Mesendoderm (in vitro differentiated cells): ENCODE measurements at regions not wholly inside any gene's neighbourhood (a gene's known extent, or its start where the extent isn't known, plus 50 kb on each side); places are given as distances from the start of the nearest gene placed in this dataset.

Experiments
- DNase-seq: peaks from one replicate; pipeline ENCODE4 v3.0.0; 2013
- H2AK5ac ChIP-seq: 2 replicates; pipeline ENCODE4 v1.6.1; 2013; ENCODE audit warnings: low read length, inconsistent platforms
- H2BK120ac ChIP-seq: 2 replicates; pipeline ENCODE4 v1.6.1; 2013; ENCODE audit warnings: low read depth, mild to moderate bottlenecking, low read length, moderate library complexity, mixed read lengths
- H2BK15ac ChIP-seq: replicated peaks from 2 replicates; pipeline ENCODE4 v1.6.1; 2013; ENCODE audit warnings: low read depth, mild to moderate bottlenecking, moderate library complexity
- H2BK5ac ChIP-seq: 2 replicates; pipeline ENCODE4 v1.6.1; 2013; ENCODE audit warnings: low read length, inconsistent platforms
- H3K18ac ChIP-seq: 2 replicates; pipeline ENCODE4 v1.6.1; 2013; ENCODE audit warnings: mild to moderate bottlenecking, low read length, mixed read lengths
- H3K23ac ChIP-seq: one replicate; pipeline ENCODE4 v1.6.1; 2013; ENCODE audit warnings: low read length
- H3K27ac ChIP-seq: 2 replicates; pipeline ENCODE4 v1.5.1; 2013; ENCODE audit warnings: low read depth, mild to moderate bottlenecking, inconsistent platforms, low read length, moderate library complexity
- H3K27me3 ChIP-seq: 2 replicates; pipeline ENCODE4 v1.6.1; 2013; ENCODE audit warnings: low read length, control low read depth, mild to moderate bottlenecking, inconsistent platforms; ENCODE audit not compliant: insufficient read depth, poor library complexity
- H3K36me3 ChIP-seq: 2 replicates; pipeline ENCODE4 v1.6.1; 2013; ENCODE audit warnings: low read length, inconsistent platforms; ENCODE audit not compliant: control insufficient read depth, insufficient read depth
- H3K4ac ChIP-seq: one replicate; pipeline ENCODE4 v1.6.1; 2013; ENCODE audit warnings: low read depth, mild to moderate bottlenecking, low read length, moderate library complexity
- H3K4me1 ChIP-seq: 2 replicates; pipeline ENCODE4 v1.6.1; 2013; ENCODE audit warnings: low read depth, low read length, inconsistent platforms; ENCODE audit not compliant: control insufficient read depth
- H3K4me2 ChIP-seq: 2 replicates; pipeline ENCODE4 v1.6.1; 2013; ENCODE audit warnings: low read length
- H3K4me3 ChIP-seq: 2 replicates; pipeline ENCODE4 v1.5.1; 2013; ENCODE audit warnings: mild to moderate bottlenecking, low read length
- H3K56ac ChIP-seq: one replicate; pipeline ENCODE4 v1.6.1; 2013; ENCODE audit warnings: low read length
- H3K79me1 ChIP-seq: 2 replicates; pipeline ENCODE4 v1.6.1; 2013; ENCODE audit warnings: low read length, inconsistent platforms
- H3K79me2 ChIP-seq: 2 replicates; pipeline ENCODE4 v1.6.1; 2013; ENCODE audit warnings: mild to moderate bottlenecking, low read length; ENCODE audit not compliant: control insufficient read depth, insufficient read depth
- H3K9ac ChIP-seq: 2 replicates; pipeline ENCODE4 v1.6.1; 2013; ENCODE audit warnings: low read length, inconsistent platforms
- H4K5ac ChIP-seq: one replicate; pipeline ENCODE4 v1.6.1; 2013; ENCODE audit warnings: low read length
- H4K8ac ChIP-seq: one replicate; pipeline ENCODE4 v1.6.1; 2013; ENCODE audit warnings: low read depth, mild to moderate bottlenecking, control low read depth, low read length, moderate library complexity
- WGBS: extraction: QIAGEN DNeasy Blood & Tissue Kit; methylation state at CpG from one replicate; pipeline ENCODE4 v1.1.7; 2013; ENCODE audit warnings: low lambda C conversion rate, missing lambda C conversion rate; ENCODE audit not compliant: insufficient coverage; ENCODE audit errors: extremely low coverage; 5-methylcytosine and 5-hydroxymethylcytosine counted together

DNA sequence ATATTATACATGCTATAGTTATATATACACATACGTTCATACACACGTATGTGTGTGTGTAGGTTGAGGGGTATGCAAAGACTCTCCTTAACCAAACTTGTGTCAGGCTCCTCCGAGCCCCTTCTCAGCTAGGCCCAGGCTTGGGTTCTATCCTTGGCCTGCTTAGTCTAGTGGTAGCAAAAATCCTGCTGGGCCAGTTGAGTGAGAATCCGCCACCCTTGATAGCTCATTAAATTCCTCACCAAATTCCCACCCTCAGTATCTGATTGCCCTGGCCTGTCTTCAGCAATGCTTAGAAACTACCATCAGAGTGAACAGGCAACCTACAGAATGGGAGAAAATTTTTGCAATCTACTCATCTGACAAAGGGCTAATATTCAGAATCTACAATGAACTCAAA, 126.5 kb downstream of the TSN start:
- H3K79me1 ChIP-seq: no peaks in the 10 kb centered on the region
- no peak overlapping the region for H2AK5ac ChIP-seq
- no peak overlapping the region for H3K56ac ChIP-seq
- no peaks in the 10 kb centered on the region for H3K79me2 ChIP-seq
- no peaks in the 10 kb centered on the region for H3K4me1 ChIP-seq
- H2BK15ac ChIP-seq: no peak overlapping the region
- H3K9ac ChIP-seq: no peak overlapping the region
- no peak overlapping the region for H2BK120ac ChIP-seq
- H2BK5ac ChIP-seq: no peak overlapping the region
- H3K27me3 ChIP-seq: no peaks in the 10 kb centered on the region
- no peak overlapping the region for H3K23ac ChIP-seq
- H3K36me3 ChIP-seq: no peaks in the 10 kb centered on the region
- H3K4me3 ChIP-seq: no peak overlapping the region
- H3K4me2 ChIP-seq: no peak overlapping the region
- no peak overlapping the region for H3K4ac ChIP-seq
- no CpG with 5 or more reads among the region's 4 CpGs for WGBS
- no peak overlapping the region for H3K18ac ChIP-seq
- DNase-seq: peak; percentile 12
- H3K27ac ChIP-seq: no peak overlapping the region
- no peak overlapping the region for H4K8ac ChIP-seq
- no peak overlapping the region for H4K5ac ChIP-seq

DNA sequence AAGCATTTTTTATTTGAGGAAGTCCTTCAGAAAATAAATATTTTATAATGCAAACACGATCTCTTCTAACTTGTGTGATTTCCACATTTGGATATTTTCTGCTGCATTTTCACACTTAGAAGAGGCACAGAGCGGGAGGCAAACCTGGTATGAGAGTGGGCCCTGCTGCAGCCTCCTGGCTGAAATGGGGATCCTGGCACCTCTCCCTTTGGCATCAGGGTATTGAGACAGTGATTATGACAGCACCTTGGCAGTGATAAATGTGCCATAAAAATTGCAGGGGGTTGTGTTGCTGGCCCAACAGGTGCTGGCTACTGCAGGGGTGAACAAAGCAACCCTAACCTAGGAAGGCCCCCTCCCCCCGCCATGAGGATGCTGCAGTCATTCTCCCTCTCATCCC, 128.6 kb downstream of the TSN start:
- Histone ChIP-seq H3K56ac (no peak overlapping the region), H3K9ac (no peak overlapping the region), H3K4ac (no peak overlapping the region), H2AK5ac (no peak overlapping the region), H2BK15ac (no peak overlapping the region), H4K8ac (no peak overlapping the region), H2BK5ac (no peak overlapping the region), H3K79me2 (no peaks in the 10 kb centered on the region), H3K4me3 (no peak overlapping the region), H4K5ac (no peak overlapping the region), H2BK120ac (no peak overlapping the region), H3K36me3 (no peaks in the 10 kb centered on the region), H3K79me1 (no peaks in the 10 kb centered on the region), H3K27ac (no peak overlapping the region), H3K4me1 (no peaks in the 10 kb centered on the region), H3K18ac (no peak overlapping the region), H3K4me2 (no peak overlapping the region), H3K23ac (no peak overlapping the region), H3K27me3 (no peaks in the 10 kb centered on the region)
- no peak for DNase-seq
- WGBS: no CpG with 5 or more reads among the region's 3 CpGs

DNA sequence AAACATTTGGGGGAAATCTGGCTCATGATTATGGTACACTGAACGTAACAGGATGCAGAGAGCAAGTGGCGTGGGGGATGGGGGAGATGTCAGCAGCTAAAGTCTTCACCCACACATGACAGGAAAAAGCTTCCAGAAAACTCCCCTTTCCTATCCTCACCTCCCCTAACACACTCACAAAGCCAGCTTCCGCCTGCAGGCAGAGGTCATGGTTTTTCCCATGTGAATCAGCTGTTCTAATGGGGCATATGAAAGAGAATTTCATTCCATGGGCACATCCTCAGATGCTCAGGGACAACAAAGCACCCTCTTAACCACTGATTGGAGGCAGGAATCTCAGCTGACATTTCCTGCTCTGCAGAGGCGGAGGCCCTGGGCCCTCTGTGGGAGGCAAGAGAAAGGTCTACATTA, 129.1 kb downstream of the TSN start:
- Histone ChIP-seq H3K4ac (no peak overlapping the region), H3K36me3 (no peaks in the 10 kb centered on the region), H3K18ac (no peak overlapping the region), H3K27ac (no peak overlapping the region), H3K79me2 (no peaks in the 10 kb centered on the region), H3K9ac (no peak overlapping the region), H2BK120ac (no peak overlapping the region), H2AK5ac (no peak overlapping the region), H3K56ac (no peak overlapping the region), H3K4me3 (no peak overlapping the region), H2BK15ac (no peak overlapping the region), H2BK5ac (no peak overlapping the region), H4K8ac (no peak overlapping the region), H3K4me2 (no peak overlapping the region), H3K79me1 (no peaks in the 10 kb centered on the region), H3K23ac (no peak overlapping the region), H3K27me3 (no peaks in the 10 kb centered on the region), H4K5ac (no peak overlapping the region), H3K4me1 (no peaks in the 10 kb centered on the region)
- DNase-seq: peak; percentile 32
- no CpG with 5 or more reads among the region's 4 CpGs for WGBS

DNA sequence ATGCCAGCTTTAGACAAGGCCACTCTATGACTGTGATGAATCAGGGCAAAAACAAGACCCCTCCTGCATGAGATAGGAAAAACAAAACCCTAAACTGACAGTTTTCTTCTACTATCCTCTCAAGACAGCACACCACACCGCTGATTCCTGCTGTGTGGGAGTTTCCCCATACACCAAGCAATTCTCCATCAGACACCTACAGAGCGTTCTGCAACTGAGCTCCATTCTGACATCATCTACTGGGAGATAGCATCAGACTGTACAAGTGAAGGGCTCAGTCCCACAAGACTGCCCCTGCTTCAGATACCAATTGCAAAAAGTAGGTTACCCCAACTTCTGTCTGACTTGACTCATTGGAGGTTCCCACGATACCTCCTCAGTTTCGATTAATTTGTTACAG, 130.6 kb downstream of the TSN start:
- Histone ChIP-seq H3K18ac (no peak overlapping the region), H3K4me3 (no peak overlapping the region), H4K8ac (no peak overlapping the region), H2BK120ac (no peak overlapping the region), H3K36me3 (no peaks in the 10 kb centered on the region), H3K4me2 (no peak overlapping the region), H3K27ac (no peak overlapping the region), H2AK5ac (no peak overlapping the region), H2BK15ac (no peak overlapping the region), H3K79me1 (no peaks in the 10 kb centered on the region), H4K5ac (no peak overlapping the region), H3K9ac (no peak overlapping the region), H2BK5ac (no peak overlapping the region), H3K27me3 (no peaks in the 10 kb centered on the region), H3K23ac (no peak overlapping the region), H3K56ac (no peak overlapping the region), H3K4me1 (no peaks in the 10 kb centered on the region), H3K4ac (no peak overlapping the region), H3K79me2 (no peaks in the 10 kb centered on the region)
- no CpG with 5 or more reads among the region's 4 CpGs for whole genome bisulfite sequencing
- no peak for DNase-seq

DNA sequence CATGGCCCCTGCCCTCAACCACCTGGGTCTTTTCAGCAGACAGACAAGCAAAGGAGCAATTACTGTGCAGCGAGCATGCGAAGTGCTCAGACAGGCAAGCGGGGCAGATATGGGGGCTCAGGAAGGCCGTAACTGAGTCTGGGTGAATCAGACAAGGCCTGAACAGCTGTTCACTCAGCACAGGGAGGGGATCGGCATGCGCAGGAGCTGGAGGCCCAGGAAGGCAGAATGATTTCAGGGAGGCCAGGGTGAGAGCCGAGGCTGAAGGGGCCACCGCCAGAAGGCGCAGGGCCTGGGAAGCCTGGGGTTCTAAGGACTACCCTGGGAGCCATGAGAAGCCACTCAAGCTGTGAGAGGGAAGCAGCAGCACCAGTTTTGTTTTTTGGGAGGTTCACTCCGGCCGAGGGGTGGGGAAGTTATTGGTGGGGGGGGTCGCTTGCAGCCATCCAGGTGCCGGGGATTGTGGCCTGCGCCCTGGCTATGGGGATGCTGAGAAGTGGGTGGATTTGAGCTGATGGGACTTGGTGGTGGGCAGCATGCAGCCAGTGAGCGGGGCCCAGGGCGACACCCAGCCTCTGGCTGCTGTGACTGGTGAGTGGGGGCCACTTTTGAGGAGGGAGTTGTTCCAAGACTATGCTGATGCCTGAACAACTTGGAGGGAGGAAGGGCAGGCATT, 132.2 kb downstream of the TSN start:
- Histone ChIP-seq H4K5ac (no peak overlapping the region), H3K79me1 (no peaks in the 10 kb centered on the region), H2BK120ac (no peak overlapping the region), H3K4me1 (no peaks in the 10 kb centered on the region), H3K23ac (no peak overlapping the region), H4K8ac (no peak overlapping the region), H3K4me2 (no peak overlapping the region), H3K79me2 (no peaks in the 10 kb centered on the region), H3K27me3 (no peaks in the 10 kb centered on the region), H3K4me3 (no peak overlapping the region), H3K36me3 (no peaks in the 10 kb centered on the region), H2BK5ac (no peak overlapping the region), H2AK5ac (no peak overlapping the region), H3K56ac (no peak overlapping the region), H3K18ac (no peak overlapping the region), H3K4ac (no peak overlapping the region), H3K27ac (no peak overlapping the region), H2BK15ac (no peak overlapping the region), H3K9ac (no peak overlapping the region)
- no peak for DNase-seq
- no CpG with 5 or more reads among the region's 16 CpGs for WGBS

DNA sequence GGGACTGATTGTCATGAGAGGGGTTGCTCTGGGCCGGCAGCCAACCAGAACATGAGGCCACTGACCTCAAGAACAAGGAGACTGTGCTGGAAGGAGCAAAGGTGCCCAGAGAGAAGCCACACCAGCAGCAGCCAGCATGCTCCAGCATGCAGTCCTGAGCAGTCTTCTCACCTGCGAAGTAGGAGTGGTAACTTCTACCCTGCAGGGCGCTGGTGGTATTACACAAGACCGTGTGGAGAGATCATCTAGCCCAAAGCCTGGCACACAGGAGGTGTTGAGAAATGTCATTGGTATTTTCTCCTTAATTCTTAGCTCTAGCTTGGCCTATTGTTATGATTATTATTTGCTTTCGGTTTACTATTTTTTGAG, 132.7 kb downstream of the TSN start:
- peak; percentile 71 for DNase-seq
- Histone ChIP-seq H4K5ac (no peak overlapping the region), H3K4me3 (no peak overlapping the region), H2BK120ac (no peak overlapping the region), H3K27ac (no peak overlapping the region), H4K8ac (no peak overlapping the region), H2AK5ac (no peak overlapping the region), H3K27me3 (no peaks in the 10 kb centered on the region), H3K18ac (no peak overlapping the region), H3K9ac (no peak overlapping the region), H3K36me3 (no peaks in the 10 kb centered on the region), H3K4me2 (no peak overlapping the region), H3K56ac (no peak overlapping the region), H3K4me1 (no peaks in the 10 kb centered on the region), H3K4ac (no peak overlapping the region), H3K23ac (no peak overlapping the region), H3K79me1 (no peaks in the 10 kb centered on the region), H2BK15ac (no peak overlapping the region), H3K79me2 (no peaks in the 10 kb centered on the region), H2BK5ac (no peak overlapping the region)
- no CpG with 5 or more reads among the region's 5 CpGs for WGBS
